Osteocyte (in vitro differentiated cells): ENCODE measurements at regions not wholly inside any gene's neighbourhood (a gene's known extent, or its start where the extent isn't known, plus 50 kb on each side); places are given as distances from the start of the nearest gene placed in this dataset.

ENCODE experiments used
- DNase-seq: peaks from one replicate; pipeline ENCODE4 v3.0.0; 2021; ENCODE audit warnings: mixed read lengths; ENCODE audit not compliant: unreplicated experiment; ENCODE audit errors: extremely low spot score
- H3K27ac Mint-ChIP-seq: one replicate; pipeline ENCODE4 v1.8.0; 2021; ENCODE audit warnings: mild to moderate bottlenecking, mixed read lengths; ENCODE audit not compliant: unreplicated experiment
- H3K27me3 Mint-ChIP-seq: one replicate; pipeline ENCODE4 v1.8.0; 2021; ENCODE audit warnings: mixed read lengths; ENCODE audit not compliant: unreplicated experiment
- H3K36me3 Mint-ChIP-seq: one replicate; pipeline ENCODE4 v1.8.0; 2021; ENCODE audit warnings: mixed read lengths; ENCODE audit not compliant: unreplicated experiment
- H3K4me1 Mint-ChIP-seq: one replicate; pipeline ENCODE4 v1.8.0; 2021; ENCODE audit warnings: mixed read lengths; ENCODE audit not compliant: unreplicated experiment
- H3K4me3 Mint-ChIP-seq: one replicate; pipeline ENCODE4 v1.8.0; 2021; ENCODE audit warnings: mild to moderate bottlenecking, moderate library complexity, mixed read lengths; ENCODE audit not compliant: unreplicated experiment
- H3K9me3 Mint-ChIP-seq: one replicate; pipeline ENCODE4 v1.8.0; 2021; ENCODE audit warnings: mixed read lengths; ENCODE audit not compliant: unreplicated experiment
- CTCF ChIP-seq: fragments of 200-600 bp; sonication (generic); IDR thresholded peaks from 2 replicates; pipeline ENCODE4 v1.5.0; 2021; ENCODE audit warnings: antibody characterized with exemption, mild to moderate bottlenecking, moderate library complexity

- no peaks in the 10 kb centered on the region for H3K4me1 Mint-ChIP-seq
- no peak overlapping the region for H3K27ac Mint-ChIP-seq
- no peaks in the 10 kb centered on the region for H3K36me3 Mint-ChIP-seq
- no peak for DNase-seq
- no peaks in the 10 kb centered on the region for H3K27me3 Mint-ChIP-seq
- H3K4me3 Mint-ChIP-seq = no peak overlapping the region
- no peak for TF ChIP-seq CTCF
- H3K9me3 Mint-ChIP-seq = no peaks in the 10 kb centered on the region
Measured at GRCh38 chr1:103953386-103953785, 203.7 kb downstream of the AMY1C start.

- TF ChIP-seq CTCF = no peak
- Mint-ChIP-seq H3K27ac (no peak overlapping the region), H3K27me3 (no peaks in the 10 kb centered on the region), H3K9me3 (no peaks in the 10 kb centered on the region), H3K4me1 (no peaks in the 10 kb centered on the region), H3K36me3 (no peaks in the 10 kb centered on the region), H3K4me3 (no peak overlapping the region)
- DNase-seq = no peak
Measured at GRCh38 chr1:103958699-103959098, 209.0 kb downstream of the AMY1C start.

GRCh38 chr1:103959565-103959964 is 209.9 kb downstream of the AMY1C start:
- Mint-ChIP-seq H3K4me3 (no peak overlapping the region), H3K27me3 (no peaks in the 10 kb centered on the region), H3K9me3 (no peaks in the 10 kb centered on the region), H3K36me3 (no peaks in the 10 kb centered on the region), H3K27ac (no peak overlapping the region), H3K4me1 (no peaks in the 10 kb centered on the region)
- no peak for TF ChIP-seq CTCF
- DNase-seq = no peak

GRCh38 chr1:103960045-103960444 is 210.3 kb downstream of the AMY1C start:
- DNase-seq = no peak
- H3K4me1 Mint-ChIP-seq = no peaks in the 10 kb centered on the region
- no peak for TF ChIP-seq CTCF
- no peak overlapping the region for H3K4me3 Mint-ChIP-seq
- H3K27me3 Mint-ChIP-seq = no peaks in the 10 kb centered on the region
- H3K9me3 Mint-ChIP-seq = no peaks in the 10 kb centered on the region
- no peak overlapping the region for H3K27ac Mint-ChIP-seq
- H3K36me3 Mint-ChIP-seq = no peaks in the 10 kb centered on the region

- Mint-ChIP-seq H3K36me3 (no peaks in the 10 kb centered on the region), H3K9me3 (no peaks in the 10 kb centered on the region), H3K27ac (no peak overlapping the region), H3K27me3 (no peaks in the 10 kb centered on the region), H3K4me3 (no peak overlapping the region), H3K4me1 (no peaks in the 10 kb centered on the region)
- no peak for TF ChIP-seq CTCF
- no peak for DNase-seq
Measured at GRCh38 chr1:103960710-103961109, 211.0 kb downstream of the AMY1C start.
